Ascending aorta (tissue), 2 donors: ENCODE measurements at regions not wholly inside any gene's neighbourhood (a gene's known extent, or its start where the extent isn't known, plus 50 kb on each side); places are given as distances from the start of the nearest gene placed in this dataset.

ENCODE experiments used
- DNase-seq, 2 donors: peaks; one replicate each; pipeline ENCODE4 v3.0.0-alpha.2; 2019; ENCODE audit warnings: low spot score in 2 of 2
- H3K27ac ChIP-seq, 2 donors: fragments of 200-600 bp; sonication (generic); one replicate each; pipeline ENCODE4 v1.5.1; 2016 to 2017; ENCODE audit warnings: mild to moderate bottlenecking in 1 of 2
- H3K27me3 ChIP-seq: fragments of 200-600 bp; sonication (generic); one replicate; pipeline ENCODE4 v1.5.1; 2017
- H3K36me3 ChIP-seq, 2 donors: fragments of 200-600 bp; sonication (generic); one replicate each; pipeline ENCODE4 v1.5.1; 2016
- H3K4me1 ChIP-seq, 2 donors: fragments of 200-600 bp; sonication (generic); one replicate each; pipeline ENCODE4 v1.5.1; 2016 to 2017; ENCODE audit warnings: mild to moderate bottlenecking in 1 of 2
- H3K4me3 ChIP-seq, 2 donors: fragments of 200-600 bp; sonication (generic); one replicate each; pipeline ENCODE4 v1.5.1; 2016 to 2017; ENCODE audit warnings: mild to moderate bottlenecking in 1 of 2
- H3K9me3 ChIP-seq, 2 donors: fragments of 200-600 bp; sonication (generic); one replicate each; pipeline ENCODE4 v1.5.1; 2016
- CTCF ChIP-seq, 3 experiments: fragments of 200-600 bp in 2 of 3; fragments of 450-650 bp in 1 of 3; sonication (generic) in 2 of 3; IDR thresholded peaks; one replicate each; pipeline ENCODE4 v1.5.1; 2016 to 2019; ENCODE audit warnings: antibody characterized with exemption in 3 of 3, mild to moderate bottlenecking in 1 of 3, moderate library complexity in 1 of 3
- intact Hi-C: fragments of 100-400 bp; cut with DNase I; formaldehyde crosslinking; loops from one replicate; pipeline ENCODE4 v1.15.1; 2023

GRCh38 chr20:10843146-10843711 is 169.4 kb upstream of the JAG1 start:
- DNase-seq, result no peak
- no peak overlapping the region for H3K27ac ChIP-seq
- no peak for TF ChIP-seq CTCF (IDR thresholded peaks at IDR 0.05)
- no peaks in the 10 kb centered on the region for H3K9me3 ChIP-seq
- intact Hi-C loops, result no loop called here
- no peaks in the 10 kb centered on the region for H3K36me3 ChIP-seq
- no peaks in the 10 kb centered on the region for H3K4me1 ChIP-seq
- no peak overlapping the region for H3K4me3 ChIP-seq
- H3K27me3 ChIP-seq, result no peaks in the 10 kb centered on the region

- DNase-seq, result no peak
- H3K27me3 ChIP-seq, result no peaks in the 10 kb centered on the region
- no peak overlapping the region for H3K27ac ChIP-seq
- no peak for TF ChIP-seq CTCF (IDR thresholded peaks at IDR 0.05)
- H3K4me3 ChIP-seq, result no peak overlapping the region
- no peaks in the 10 kb centered on the region for H3K36me3 ChIP-seq
- H3K9me3 ChIP-seq, result no peaks in the 10 kb centered on the region
- intact Hi-C loops, result no loop called here
- H3K4me1 ChIP-seq, result no peaks in the 10 kb centered on the region
Observed at GRCh38 chr20:10846766-10847165, 173.0 kb upstream of the JAG1 start.

- Histone ChIP-seq H3K36me3 (no peaks in the 10 kb centered on the region), H3K4me3 (no peak overlapping the region), H3K27ac (no peak overlapping the region), H3K9me3 (no peaks in the 10 kb centered on the region), H3K4me1 (no peaks in the 10 kb centered on the region), H3K27me3 (no peaks in the 10 kb centered on the region)
- intact Hi-C loops, result no loop called here
- no peak for DNase-seq
- TF ChIP-seq CTCF (IDR thresholded peaks at IDR 0.05), result no peak
Observed at GRCh38 chr20:10848810-10849370, 175.1 kb upstream of the JAG1 start.

- intact Hi-C loops, result no loop called here
- no peaks in the 10 kb centered on the region for H3K36me3 ChIP-seq
- DNase-seq, result no peak
- no peaks in the 10 kb centered on the region for H3K27me3 ChIP-seq
- no peak for TF ChIP-seq CTCF (IDR thresholded peaks at IDR 0.05)
- no peak overlapping the region for H3K4me3 ChIP-seq
- H3K9me3 ChIP-seq, result no peaks in the 10 kb centered on the region
- H3K27ac ChIP-seq, result no peak overlapping the region
- no peaks in the 10 kb centered on the region for H3K4me1 ChIP-seq
Observed at GRCh38 chr20:10853176-10853575, 179.4 kb upstream of the JAG1 start.

- DNase-seq, result no peak
- no peaks in the 10 kb centered on the region for H3K36me3 ChIP-seq
- H3K4me1 ChIP-seq, result no peaks in the 10 kb centered on the region
- no peak overlapping the region for H3K27ac ChIP-seq
- H3K27me3 ChIP-seq, result no peaks in the 10 kb centered on the region
- TF ChIP-seq CTCF (IDR thresholded peaks at IDR 0.05), result no peak
- intact Hi-C loops, result no loop called here
- H3K9me3 ChIP-seq, result no peaks in the 10 kb centered on the region
- H3K4me3 ChIP-seq, result no peak overlapping the region
Observed at GRCh38 chr20:10853731-10854130, 179.9 kb upstream of the JAG1 start.

- H3K9me3 ChIP-seq, result no peaks in the 10 kb centered on the region
- H3K27ac ChIP-seq, result no peak overlapping the region
- no peak overlapping the region for H3K4me3 ChIP-seq
- no peaks in the 10 kb centered on the region for H3K36me3 ChIP-seq
- TF ChIP-seq CTCF (IDR thresholded peaks at IDR 0.05), result no peak
- intact Hi-C loops, result no loop called here
- no peaks in the 10 kb centered on the region for H3K4me1 ChIP-seq
- no peaks in the 10 kb centered on the region for H3K27me3 ChIP-seq
- no peak for DNase-seq
Observed at GRCh38 chr20:10854976-10855375, 181.2 kb upstream of the JAG1 start.
